ENCODE measurements at regions not wholly inside any gene's neighbourhood (a gene's known extent, or its start where the extent isn't known, plus 50 kb on each side); places are given as distances from the start of the nearest gene placed in this dataset.

- BruUV-seq (replicated peaks) = no TSS peak
- CTCF ChIA-PET = interaction anchor here (0.7 kb wide), 1 partner anchor 66 kb away, joined by 3 read pairs; no protein-coding TSS in a partner anchor
- DNase-seq = no peak
- TF ChIP-seq MXI1 (IDR thresholded peaks at IDR 0.05; ENCODE audit: borderline replicate concordance, low read depth, low read length) = no peak
- TF ChIP-seq SMC3 (IDR thresholded peaks at IDR 0.05; ENCODE audit: low read depth, low read length) = no peak
- no peak for TF ChIP-seq CHD1 (IDR thresholded peaks at IDR 0.05; ENCODE audit: low read depth, low read length)
- in situ Hi-C loops (cut with MboI; ENCODE audit: low sequenced_read_pairs) = no loop called here
- H3K27me3 ChIP-seq (ENCODE audit: control insufficient read depth, insufficient read depth, low read length) = peaks cover 68% of the 10 kb centered on the region
- H3K4me1 ChIP-seq (ENCODE audit: control insufficient read depth, insufficient read depth, low read length) = no peaks in the 10 kb centered on the region
- no peak overlapping the region for H4K91ac ChIP-seq (ENCODE audit: insufficient read depth, low read depth, low read length)
- no peak for ATAC-seq (ENCODE audit: low read depth)
- no peak overlapping the region for H2BK15ac ChIP-seq (ENCODE audit: low read depth, low read length)
- no peak overlapping the region for H2AFZ ChIP-seq (replicated peaks; ENCODE audit: low read length, poor library complexity)
- no peak overlapping the region for H2BK20ac ChIP-seq (ENCODE audit: low read depth, low read length)
- no peak overlapping the region for H3K4me3 ChIP-seq (ENCODE audit: insufficient read depth, low read depth, low read length)
- H3K23ac ChIP-seq (ENCODE audit: low read depth, low read length) = no peak overlapping the region
- no peak overlapping the region for H3K27ac ChIP-seq (ENCODE audit: insufficient read depth, low read length)
- no peak overlapping the region for H3K4ac ChIP-seq (ENCODE audit: low read depth, low read length)
- no peaks in the 10 kb centered on the region; the same call in 1 of the 2 replicates for H3K9me1 ChIP-seq (ENCODE audit: insufficient read depth, low read length)
- H3K9ac ChIP-seq (ENCODE audit: low read depth, low read length) = no peak overlapping the region
- no CpG with 5 or more reads among the region's 4 CpGs for WGBS, 2 experiments (ENCODE audit: extremely low coverage in 2 of 2, insufficient read length in 1 of 2)
- H2BK5ac ChIP-seq (ENCODE audit: low read depth, low read length, poor library complexity, severe bottlenecking) = no peak overlapping the region
- no peak overlapping the region for H3K18ac ChIP-seq (ENCODE audit: low read depth, low read length)
- no peaks in the 10 kb centered on the region for H3K36me3 ChIP-seq (ENCODE audit: control insufficient read depth, insufficient read depth, low read length)
- H3K56ac ChIP-seq (ENCODE audit: extremely low read depth, insufficient read depth, low read length) = no peak overlapping the region
- H4K5ac ChIP-seq (ENCODE audit: low read depth, low read length) = no peak overlapping the region
- H2AK5ac ChIP-seq (ENCODE audit: low read depth, low read length) = no peak overlapping the region
- no peak overlapping the region for H2AK9ac ChIP-seq (replicated peaks; ENCODE audit: low read depth, low read length, poor library complexity)
- no peak overlapping the region for H3K14ac ChIP-seq (replicated peaks; ENCODE audit: low read depth, low read length)
- H4K8ac ChIP-seq (ENCODE audit: low read depth in 2 of 2, low read length in 2 of 2) = no peak overlapping the region
- no peak overlapping the region for H2BK120ac ChIP-seq (ENCODE audit: low read depth, low read length)
- H3K79me1 ChIP-seq (ENCODE audit: low read depth in 1 of 2, low read length in 2 of 2) = no peaks in the 10 kb centered on the region
- POLR2A ChIA-PET (ENCODE audit: unreplicated experiment) = no interaction called here
- dilution Hi-C loops (cut with HindIII; ENCODE audit: low sequenced_read_pairs, unreplicated experiment) = no loop called here
- no peaks in the 10 kb centered on the region for H3K9me3 ChIP-seq (ENCODE audit: control insufficient read depth, insufficient read depth, low read length)
- H4K20me1 ChIP-seq (ENCODE audit: insufficient read depth, low read length) = no peaks in the 10 kb centered on the region
- no peak overlapping the region for H3K4me2 ChIP-seq (ENCODE audit: low read depth, low read length)
- intact Hi-C loops (cut with micrococcal nuclease) = no loop called here
Observed at GRCh38 chr11:19351426-19351825, 110.7 kb upstream of the E2F8 start.
